ENCODE measurements at regions not wholly inside any gene's neighbourhood (a gene's known extent, or its start where the extent isn't known, plus 50 kb on each side); places are given as distances from the start of the nearest gene placed in this dataset.

DNA sequence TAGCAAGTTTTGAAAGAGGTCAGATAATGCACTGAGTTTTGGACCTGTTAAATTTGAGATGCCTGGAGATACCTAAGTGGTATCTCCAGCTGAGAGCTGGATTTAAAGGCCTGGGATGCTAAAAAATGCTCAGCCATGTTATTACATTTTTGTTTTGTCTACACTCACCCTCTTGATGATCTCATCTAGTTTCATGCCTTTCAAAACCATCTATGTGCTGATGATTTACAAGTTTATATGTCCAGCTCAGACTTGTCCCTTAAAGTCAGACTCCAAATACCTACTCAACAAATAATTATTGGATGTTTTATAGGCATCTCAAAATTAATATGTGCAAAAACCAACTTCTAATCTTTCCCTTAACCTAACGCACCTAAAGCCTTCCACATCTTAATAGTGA lies 103.6 kb upstream of the OR9G4 start:
- H3K4me1 Mint-ChIP-seq = no peaks in the 10 kb centered on the region
- H3K9me3 Mint-ChIP-seq = peaks cover 0 to 11% (median 0%) of the 10 kb centered on the region in 5 donors
- H3K27ac ChIP-seq (ENCODE audit: low read depth, low read length) = no peak overlapping the region
- H3K9me3 ChIP-seq (ENCODE audit: low read length) = no peaks in the 10 kb centered on the region
- H3K4me1 ChIP-seq (ENCODE audit: insufficient read depth, low read length) = no peaks in the 10 kb centered on the region
- ChIA-PET CTCF (no interaction called here), POLR2A (no interaction called here)
- no peaks in the 10 kb centered on the region for H3K36me3 Mint-ChIP-seq
- no peak overlapping the region for H3K4me3 Mint-ChIP-seq
- no peaks in the 10 kb centered on the region for H3K27me3 ChIP-seq (ENCODE audit: insufficient read depth, low read length, poor library complexity, severe bottlenecking)
- no peak for DNase-seq
- H3K27me3 Mint-ChIP-seq = no peaks in the 10 kb centered on the region
- no peaks in the 10 kb centered on the region for H3K36me3 ChIP-seq (ENCODE audit: insufficient read depth, low read length)
- no peak overlapping the region for H3K27ac Mint-ChIP-seq
- no peak overlapping the region for H3K4me3 ChIP-seq (ENCODE audit: low read length)

- H3K36me3 ChIP-seq (ENCODE audit: insufficient read depth, low read length) = no peaks in the 10 kb centered on the region
- no peaks in the 10 kb centered on the region for H3K9me3 ChIP-seq (ENCODE audit: low read length)
- no peak overlapping the region for H3K4me3 Mint-ChIP-seq
- H3K9me3 Mint-ChIP-seq = peaks cover 0 to 16% (median 0%) of the 10 kb centered on the region in 5 donors
- no peaks in the 10 kb centered on the region for H3K27me3 ChIP-seq (ENCODE audit: insufficient read depth, low read length, poor library complexity, severe bottlenecking)
- no peak overlapping the region for H3K4me3 ChIP-seq (ENCODE audit: low read length)
- CTCF ChIA-PET = no interaction called here
- H3K27ac ChIP-seq (ENCODE audit: low read depth, low read length) = no peak overlapping the region
- POLR2A ChIA-PET = no interaction called here
- no peaks in the 10 kb centered on the region for H3K4me1 ChIP-seq (ENCODE audit: insufficient read depth, low read length)
- H3K27ac Mint-ChIP-seq = no peak overlapping the region
- H3K27me3 Mint-ChIP-seq = peaks cover 0 to 2% of the 10 kb centered on the region in 2 donors
- DNase-seq = no peak
- no peaks in the 10 kb centered on the region for H3K36me3 Mint-ChIP-seq
- H3K4me1 Mint-ChIP-seq = no peaks in the 10 kb centered on the region
Measured at GRCh38 chr11:56849852-56850251, 101.4 kb upstream of the OR9G4 start.

- no peak for DNase-seq
- Mint-ChIP-seq H3K27ac (no peak overlapping the region), H3K9me3 (peaks cover 0 to 16% (median 0%) of the 10 kb centered on the region in 5 donors), H3K27me3 (peaks cover 0 to 2% of the 10 kb centered on the region in 2 donors), H3K4me1 (no peaks in the 10 kb centered on the region), H3K4me3 (no peak overlapping the region), H3K36me3 (no peaks in the 10 kb centered on the region)
- Histone ChIP-seq H3K36me3 (ENCODE audit: insufficient read depth, low read length) (no peaks in the 10 kb centered on the region), H3K27ac (ENCODE audit: low read depth, low read length) (no peak overlapping the region), H3K27me3 (ENCODE audit: insufficient read depth, low read length, poor library complexity, severe bottlenecking) (no peaks in the 10 kb centered on the region), H3K4me3 (ENCODE audit: low read length) (no peak overlapping the region), H3K9me3 (ENCODE audit: low read length) (no peaks in the 10 kb centered on the region), H3K4me1 (ENCODE audit: insufficient read depth, low read length) (no peaks in the 10 kb centered on the region)
- ChIA-PET CTCF (no interaction called here), POLR2A (no interaction called here)
Measured at GRCh38 chr11:56849250-56849649, 100.8 kb upstream of the OR9G4 start.

- Mint-ChIP-seq H3K36me3 (no peaks in the 10 kb centered on the region), H3K4me1 (no peaks in the 10 kb centered on the region), H3K4me3 (no peak overlapping the region), H3K27ac (no peak overlapping the region), H3K27me3 (peaks cover 0 to 2% of the 10 kb centered on the region in 2 donors), H3K9me3 (peaks cover 0 to 16% (median 0%) of the 10 kb centered on the region in 5 donors)
- Histone ChIP-seq H3K4me1 (ENCODE audit: insufficient read depth, low read length) (no peaks in the 10 kb centered on the region), H3K27ac (ENCODE audit: low read depth, low read length) (no peak overlapping the region), H3K4me3 (ENCODE audit: low read length) (no peak overlapping the region), H3K36me3 (ENCODE audit: insufficient read depth, low read length) (no peaks in the 10 kb centered on the region), H3K27me3 (ENCODE audit: insufficient read depth, low read length, poor library complexity, severe bottlenecking) (no peaks in the 10 kb centered on the region), H3K9me3 (ENCODE audit: low read length) (no peaks in the 10 kb centered on the region)
- ChIA-PET POLR2A (no interaction called here), CTCF (no interaction called here)
- DNase-seq = no peak
Measured at GRCh38 chr11:56848141-56848809, 99.8 kb upstream of the OR9G4 start.

DNA sequence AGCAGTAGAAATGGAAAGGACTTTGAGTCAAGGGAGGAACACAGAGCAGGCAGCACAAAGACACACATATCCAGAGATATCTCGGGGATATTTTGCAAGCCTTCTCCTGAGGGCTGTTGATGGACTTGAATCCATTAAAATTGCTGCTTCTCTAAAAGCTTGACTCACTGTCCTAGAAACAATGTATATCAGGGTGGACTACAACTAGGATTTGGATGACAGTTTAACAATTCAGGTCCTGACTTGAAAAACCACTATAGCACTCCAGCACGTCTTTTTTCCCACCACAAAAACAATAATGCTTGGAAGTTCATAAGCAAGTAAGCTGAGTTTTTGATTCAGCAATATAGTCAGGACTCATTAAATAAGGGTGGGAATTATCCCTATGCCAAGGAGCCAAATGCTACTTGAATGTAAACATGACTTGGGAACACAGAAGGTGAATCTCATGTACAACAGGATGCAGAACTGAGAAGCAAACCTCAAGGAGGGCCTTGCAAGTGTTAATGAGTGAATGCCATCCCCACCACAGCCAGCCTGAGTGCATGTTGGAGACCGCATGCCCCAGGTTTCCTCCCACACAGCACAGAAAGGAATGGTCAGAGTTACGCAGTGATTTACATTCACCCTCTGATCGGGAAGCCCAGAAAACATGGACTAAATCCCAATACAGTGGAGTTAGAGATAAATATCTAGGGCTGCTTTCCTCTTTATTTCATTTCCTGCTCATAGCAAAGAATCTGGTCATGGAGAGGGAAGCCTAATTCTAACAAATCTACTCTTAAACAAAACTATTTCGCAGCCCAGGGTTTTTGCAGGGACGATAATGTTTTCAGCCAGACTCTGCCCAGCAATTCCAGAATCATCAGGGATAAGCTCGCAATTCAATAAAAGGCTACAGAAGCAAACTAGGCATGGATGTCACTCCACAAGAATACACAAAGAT lies 98.4 kb upstream of the OR9G4 start:
- Mint-ChIP-seq H3K4me3 (no peak overlapping the region), H3K4me1 (no peaks in the 10 kb centered on the region), H3K27ac (no peak overlapping the region), H3K27me3 (peaks cover 0 to 2% of the 10 kb centered on the region in 2 donors), H3K9me3 (peaks cover 0 to 12% (median 0%) of the 10 kb centered on the region in 5 donors), H3K36me3 (no peaks in the 10 kb centered on the region)
- CTCF ChIA-PET = no interaction called here
- Histone ChIP-seq H3K4me1 (ENCODE audit: insufficient read depth, low read length) (no peaks in the 10 kb centered on the region), H3K9me3 (ENCODE audit: low read length) (no peaks in the 10 kb centered on the region), H3K27ac (ENCODE audit: low read depth, low read length) (no peak overlapping the region), H3K36me3 (ENCODE audit: insufficient read depth, low read length) (no peaks in the 10 kb centered on the region), H3K27me3 (ENCODE audit: insufficient read depth, low read length, poor library complexity, severe bottlenecking) (no peaks in the 10 kb centered on the region), H3K4me3 (ENCODE audit: low read length) (no peak overlapping the region)
- POLR2A ChIA-PET = no interaction called here
- no peak for DNase-seq

GRCh38 chr11:56845121-56845732 lies 96.7 kb upstream of the OR9G4 start:
- Mint-ChIP-seq H3K4me1 (no peaks in the 10 kb centered on the region), H3K27ac (no peak overlapping the region), H3K36me3 (no peaks in the 10 kb centered on the region), H3K4me3 (no peak overlapping the region), H3K27me3 (peaks cover 0 to 2% of the 10 kb centered on the region in 2 donors), H3K9me3 (peaks cover 0 to 8% (median 0%) of the 10 kb centered on the region in 5 donors)
- Histone ChIP-seq H3K27ac (ENCODE audit: low read depth, low read length) (no peak overlapping the region), H3K4me1 (ENCODE audit: insufficient read depth, low read length) (no peaks in the 10 kb centered on the region), H3K27me3 (ENCODE audit: insufficient read depth, low read length, poor library complexity, severe bottlenecking) (no peaks in the 10 kb centered on the region), H3K4me3 (ENCODE audit: low read length) (no peak overlapping the region), H3K9me3 (ENCODE audit: low read length) (no peaks in the 10 kb centered on the region), H3K36me3 (ENCODE audit: insufficient read depth, low read length) (no peaks in the 10 kb centered on the region)
- CTCF ChIA-PET = no interaction called here
- DNase-seq = no peak
- POLR2A ChIA-PET = no interaction called here

DNA sequence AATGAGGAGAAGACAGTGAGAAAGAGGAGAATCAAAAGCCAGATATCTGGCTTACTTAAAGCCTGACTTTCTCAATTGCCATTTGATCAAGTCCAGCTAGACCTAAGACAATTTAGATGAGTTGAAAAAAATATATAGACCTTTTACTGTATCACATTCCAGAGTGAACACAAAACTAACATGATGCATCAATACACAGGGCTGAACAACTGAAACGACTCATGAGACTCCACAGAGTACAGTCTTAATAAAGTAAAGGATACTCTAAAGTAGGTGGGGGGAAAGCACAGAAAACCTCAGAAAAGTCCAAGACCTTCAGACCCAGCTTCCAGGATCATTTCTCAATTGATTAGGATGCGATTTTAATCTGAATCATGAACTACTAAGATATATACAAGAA lies 95.3 kb upstream of the OR9G4 start:
- no peak overlapping the region for H3K27ac ChIP-seq (ENCODE audit: low read depth, low read length)
- no peak overlapping the region for H3K4me3 ChIP-seq (ENCODE audit: low read length)
- CTCF ChIA-PET = no interaction called here
- H3K36me3 Mint-ChIP-seq = no peaks in the 10 kb centered on the region
- no peaks in the 10 kb centered on the region for H3K4me1 Mint-ChIP-seq
- no peak overlapping the region for H3K27ac Mint-ChIP-seq
- H3K4me3 Mint-ChIP-seq = no peak overlapping the region
- H3K27me3 Mint-ChIP-seq = peaks cover 0 to 2% of the 10 kb centered on the region in 2 donors
- H3K4me1 ChIP-seq (ENCODE audit: insufficient read depth, low read length) = no peaks in the 10 kb centered on the region
- H3K36me3 ChIP-seq (ENCODE audit: insufficient read depth, low read length) = no peaks in the 10 kb centered on the region
- POLR2A ChIA-PET = no interaction called here
- DNase-seq = no peak
- H3K9me3 ChIP-seq (ENCODE audit: low read length) = no peaks in the 10 kb centered on the region
- H3K9me3 Mint-ChIP-seq = peaks cover 0 to 5% (median 0%) of the 10 kb centered on the region in 5 donors
- no peaks in the 10 kb centered on the region for H3K27me3 ChIP-seq (ENCODE audit: insufficient read depth, low read length, poor library complexity, severe bottlenecking)
